Keratinocyte (primary cell): ENCODE measurements at regions not wholly inside any gene's neighbourhood (a gene's known extent, or its start where the extent isn't known, plus 50 kb on each side); places are given as distances from the start of the nearest gene placed in this dataset.
A peak's percentile ranks its signal among the peaks of the same experiment; 100 is the strongest.

Experiments used
- DNase-seq: peaks from one replicate; pipeline ENCODE4 v3.0.0-alpha.2; 2011; ENCODE audit warnings: low read depth, missing footprints, low spot score
- FAIRE-seq: peaks from 2 replicates; lab custom pipeline; 2011; peaks lifted over from hg19 to GRCh38; lab: Jason Lieb, UNC
- H2AFZ ChIP-seq: 2 replicates; pipeline ENCODE4 v1.6.0; 2012; ENCODE audit warnings: low read length, control low read depth, inconsistent platforms; ENCODE audit not compliant: control insufficient read depth
- H3K27ac ChIP-seq: 2 replicates; pipeline ENCODE4 v1.5.1; 2011; ENCODE audit warnings: low read length; ENCODE audit not compliant: control insufficient read depth, insufficient read depth
- H3K27me3 ChIP-seq: 3 replicates; pipeline ENCODE4 v1.6.0; 2011; ENCODE audit warnings: low read length; ENCODE audit not compliant: control insufficient read depth, insufficient read depth; ENCODE audit errors: extremely low read depth
- H3K36me3 ChIP-seq, 2 experiments: 2 replicates in 1 of 2; 3 replicates in 1 of 2; pipeline ENCODE4 v1.5.1; 2011; ENCODE audit warnings: low read length in 2 of 2, mild to moderate bottlenecking in 1 of 2; ENCODE audit not compliant: control insufficient read depth in 2 of 2, insufficient read depth in 2 of 2; ENCODE audit errors: extremely low read depth in 1 of 2
- H3K4me1 ChIP-seq: 3 replicates; pipeline ENCODE4 v1.5.1; 2011; ENCODE audit warnings: low read length; ENCODE audit not compliant: control insufficient read depth, insufficient read depth; ENCODE audit errors: extremely low read depth
- H3K4me2 ChIP-seq: 3 replicates; pipeline ENCODE4 v1.6.0; 2011; ENCODE audit warnings: low read depth, low read length; ENCODE audit not compliant: control insufficient read depth, insufficient read depth; ENCODE audit errors: extremely low read depth
- H3K4me3 ChIP-seq, 3 experiments: fragments of 200-600 bp in 1 of 3; sonication (generic) in 1 of 3; 2 replicates in 2 of 3; 3 replicates in 1 of 3; pipeline ENCODE4 v1.5.1; 2011 to 2016; ENCODE audit warnings: low read length in 3 of 3, mild to moderate bottlenecking in 3 of 3, control low read depth in 2 of 3, inconsistent platforms in 1 of 3, low read depth in 1 of 3, mixed read lengths in 1 of 3, mixed run types in 1 of 3, moderate library complexity in 1 of 3; ENCODE audit not compliant: control insufficient read depth in 2 of 3, insufficient read depth in 2 of 3; ENCODE audit errors: extremely low read depth in 1 of 3
- H3K79me2 ChIP-seq: 2 replicates; pipeline ENCODE4 v1.6.0; 2012; ENCODE audit warnings: low read length; ENCODE audit not compliant: control insufficient read depth, insufficient read depth
- H3K9ac ChIP-seq: 3 replicates; pipeline ENCODE4 v1.6.0; 2011; ENCODE audit warnings: low read length; ENCODE audit not compliant: control insufficient read depth, insufficient read depth; ENCODE audit errors: extremely low read depth
- H3K9me1 ChIP-seq: 3 replicates; pipeline ENCODE4 v1.6.0; 2011; ENCODE audit warnings: low read length; ENCODE audit not compliant: control insufficient read depth, insufficient read depth; ENCODE audit errors: extremely low read depth
- H3K9me3 ChIP-seq: 2 replicates; pipeline ENCODE4 v1.5.1; 2012; ENCODE audit warnings: low read depth, low read length; ENCODE audit not compliant: control insufficient read depth
- H4K20me1 ChIP-seq: 3 replicates; pipeline ENCODE4 v1.6.0; 2011; ENCODE audit warnings: low read length; ENCODE audit not compliant: control insufficient read depth, insufficient read depth; ENCODE audit errors: extremely low read depth
- CTCF ChIP-seq, 3 experiments: IDR thresholded peaks in 1 of 3; conservative IDR thresholded peaks in 1 of 3; optimal IDR thresholded peaks in 1 of 3; 2 replicates in 2 of 3; 3 replicates in 1 of 3; pipeline versions ENCODE3 to v1.5.1; 2011; ENCODE audit warnings: low read length in 3 of 3, mild to moderate bottlenecking in 3 of 3, moderate library complexity in 2 of 3, control low read depth in 1 of 3, inconsistent platforms in 1 of 3; ENCODE audit not compliant: insufficient read depth in 2 of 3; ENCODE audit errors: extremely low read depth in 1 of 3
- EZH2 ChIP-seq: IDR thresholded peaks from one replicate; pipeline ENCODE4 v1.6.1; 2012; ENCODE audit warnings: inconsistent platforms, mild to moderate bottlenecking, low read length, moderate library complexity
- dilution Hi-C: fragments of 300-500 bp; cut with MboI; formaldehyde crosslinking; loops from one replicate; pipeline ENCODE4 v1.7.0; 2020; ENCODE audit warnings: low sequenced_read_pairs; ENCODE audit not compliant: extremely low pct_ligation_motif_present

GRCh38 chr1:229069176-229069575, 201.7 kb upstream of the RAB4A start:
- no peak for FAIRE-seq
- no peak for TF ChIP-seq CTCF (optimal IDR thresholded peaks at IDR 0.05 in 1 of 3, IDR thresholded peaks at IDR 0.05 in 1 of 3, conservative IDR thresholded peaks at IDR 0.05 in 1 of 3; ENCODE audit: extremely low read depth in 1 of 3, insufficient read depth in 2 of 3, low read length in 3 of 3)
- no peak for TF ChIP-seq EZH2
- Histone ChIP-seq H3K9me1 (no peaks in the 10 kb centered on the region), H3K9me3 (no peaks in the 10 kb centered on the region), H3K79me2 (no peaks in the 10 kb centered on the region), H3K4me2 (no peak overlapping the region), H3K9ac (no peak overlapping the region), H4K20me1 (no peaks in the 10 kb centered on the region), H3K36me3 (no peaks in the 10 kb centered on the region), H3K27me3 (peaks cover 19% of the 10 kb centered on the region), H2AFZ (no peak overlapping the region), H3K4me3 (no peak overlapping the region), H3K4me1 (peaks cover 7% of the 10 kb centered on the region), H3K27ac (no peak overlapping the region)
- dilution Hi-C loops: no loop called here
- DNase-seq: no peak

GRCh38 chr1:229070168-229070567, 200.7 kb upstream of the RAB4A start:
- DNase-seq: peak; percentile 73
- H3K9me3 ChIP-seq: no peaks in the 10 kb centered on the region
- H4K20me1 ChIP-seq: no peaks in the 10 kb centered on the region
- H3K27ac ChIP-seq: no peak overlapping the region
- H3K36me3 ChIP-seq: no peaks in the 10 kb centered on the region
- H3K9ac ChIP-seq: no peak overlapping the region
- peak; percentile 87 for FAIRE-seq
- peaks cover 7% of the 10 kb centered on the region for H3K4me1 ChIP-seq
- H3K4me3 ChIP-seq: no peak overlapping the region
- H3K27me3 ChIP-seq: peaks cover 16% of the 10 kb centered on the region
- dilution Hi-C loops: no loop called here
- no peaks in the 10 kb centered on the region for H3K79me2 ChIP-seq
- H3K4me2 ChIP-seq: no peak overlapping the region
- no peak for TF ChIP-seq EZH2
- TF ChIP-seq CTCF (optimal IDR thresholded peaks at IDR 0.05 in 1 of 3, IDR thresholded peaks at IDR 0.05 in 1 of 3, conservative IDR thresholded peaks at IDR 0.05 in 1 of 3; ENCODE audit: extremely low read depth in 1 of 3, insufficient read depth in 2 of 3, low read length in 3 of 3): no peak
- H2AFZ ChIP-seq: no peak overlapping the region
- no peaks in the 10 kb centered on the region for H3K9me1 ChIP-seq
